Karpas-422 (cell line): ENCODE measurements at regions not wholly inside any gene's neighbourhood (a gene's known extent, or its start where the extent isn't known, plus 50 kb on each side); places are given as distances from the start of the nearest gene placed in this dataset.

Experiments used
- DNase-seq: peaks from one replicate; pipeline ENCODE4 v3.0.0-alpha.2; 2015
- H2AFZ ChIP-seq: fragments of 200-600 bp; sonication (generic); 2 replicates; pipeline ENCODE4 v1.6.1; 2014; ENCODE audit warnings: antibody characterized with exemption, low read length, mixed read lengths
- H3K27ac ChIP-seq: fragments of 200-600 bp; sonication (generic); 2 replicates; pipeline ENCODE4 v1.5.1; 2014; ENCODE audit warnings: mild to moderate bottlenecking, low read length, moderate library complexity
- H3K27me3 ChIP-seq: fragments of 200-600 bp; sonication (generic); 2 replicates; pipeline ENCODE4 v1.6.1; 2014; ENCODE audit warnings: low read length, mixed read lengths
- H3K36me3 ChIP-seq: fragments of 200-600 bp; sonication (generic); 2 replicates; pipeline ENCODE4 v1.6.1; 2014; ENCODE audit warnings: low read length, mixed read lengths; ENCODE audit not compliant: insufficient read depth
- H3K4me1 ChIP-seq: fragments of 200-600 bp; sonication (generic); 2 replicates; pipeline ENCODE4 v1.6.1; 2014; ENCODE audit warnings: mild to moderate bottlenecking, low read length, mixed read lengths
- H3K4me2 ChIP-seq: fragments of 200-600 bp; sonication (generic); 2 replicates; pipeline ENCODE4 v1.6.1; 2014; ENCODE audit warnings: low read length, low read depth, mild to moderate bottlenecking; ENCODE audit not compliant: poor library complexity, severe bottlenecking
- H3K4me3 ChIP-seq: fragments of 200-600 bp; sonication (generic); 2 replicates; pipeline ENCODE4 v1.5.1; 2014; ENCODE audit warnings: mild to moderate bottlenecking, antibody characterized with exemption, low read length, mixed read lengths
- H3K79me2 ChIP-seq: fragments of 200-600 bp; sonication (generic); 2 replicates; pipeline ENCODE4 v1.6.1; 2014; ENCODE audit warnings: mild to moderate bottlenecking, low read length, mixed read lengths
- H3K9ac ChIP-seq: fragments of 200-600 bp; sonication (generic); 2 replicates; pipeline ENCODE4 v1.6.0; 2014; ENCODE audit warnings: low read length
- H3K9me2 ChIP-seq: fragments of 200-600 bp; sonication (generic), shearing (Covaris generic); replicated peaks from 2 replicates; pipeline ENCODE4 v1.6.0; 2014; ENCODE audit warnings: mild to moderate bottlenecking, low read length, moderate library complexity; ENCODE audit not compliant: insufficient read depth
- H3K9me3 ChIP-seq: fragments of 300-700, 200-600 bp; sonication (generic); 2 replicates; pipeline ENCODE4 v1.6.1; 2014; ENCODE audit warnings: low read length, mixed read lengths
- H4K20me1 ChIP-seq: fragments of 200-600 bp; sonication (generic); 2 replicates; pipeline ENCODE4 v1.6.1; 2014; ENCODE audit warnings: mild to moderate bottlenecking, antibody characterized with exemption, low read length, low read depth; ENCODE audit not compliant: insufficient read depth

DNA sequence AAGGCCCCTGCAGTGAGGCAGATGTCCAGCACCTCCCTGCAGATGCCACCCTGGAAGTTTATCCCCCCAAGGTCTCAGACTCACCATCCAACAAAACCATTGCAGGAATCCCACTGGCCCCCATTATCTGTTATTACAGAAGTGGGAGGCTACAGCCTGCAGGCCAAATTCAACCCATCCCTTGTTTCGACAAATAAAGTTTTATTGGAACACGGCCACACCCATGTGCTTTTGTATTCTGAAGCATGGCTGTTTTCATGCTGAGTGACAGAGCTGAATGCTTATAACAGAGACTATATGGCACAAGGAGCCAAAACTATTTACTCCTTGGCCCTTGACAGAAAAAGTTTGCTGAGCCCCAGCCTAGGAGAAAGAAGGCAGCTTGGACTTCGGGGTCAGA is 428.8 kb downstream of the CDK5RAP2 start:
- Histone ChIP-seq H3K27ac (no peak overlapping the region), H3K27me3 (no peaks in the 10 kb centered on the region), H3K9ac (no peak overlapping the region), H3K9me2 (no peaks in the 10 kb centered on the region), H3K9me3 (no peaks in the 10 kb centered on the region), H3K36me3 (no peaks in the 10 kb centered on the region), H3K4me1 (peaks cover 8% of the 10 kb centered on the region), H3K4me2 (no peak overlapping the region), H2AFZ (no peak overlapping the region), H3K79me2 (no peaks in the 10 kb centered on the region), H4K20me1 (no peaks in the 10 kb centered on the region), H3K4me3 (no peak overlapping the region)
- no peak for DNase-seq

DNA sequence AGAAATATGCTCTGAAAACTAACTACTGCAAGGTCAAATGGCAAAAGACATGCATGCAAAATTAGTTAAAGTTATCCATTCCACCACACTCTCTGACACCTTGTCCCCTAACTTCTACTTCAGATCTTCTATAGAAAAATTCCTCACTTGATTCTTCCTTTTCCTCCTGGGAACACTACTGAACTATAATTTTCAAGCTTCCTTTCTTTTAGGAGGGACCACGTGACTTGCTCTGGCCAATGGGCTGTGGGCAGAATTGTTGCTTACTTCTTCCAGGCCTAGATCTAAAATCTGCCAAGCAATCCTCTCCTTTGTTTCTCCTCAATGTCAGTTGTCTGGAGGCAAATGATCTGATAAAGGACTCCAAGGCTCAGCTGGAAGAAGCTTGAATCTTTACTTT is 441.0 kb downstream of the CDK5RAP2 start:
- Histone ChIP-seq H3K27ac (no peak overlapping the region), H3K4me2 (no peak overlapping the region), H3K4me1 (peaks cover 10% of the 10 kb centered on the region)

GRCh38 chr9:120137186-120137840 is 442.7 kb downstream of the CDK5RAP2 start:
- Histone ChIP-seq H3K79me2 (no peaks in the 10 kb centered on the region), H2AFZ (no peak overlapping the region), H3K27ac (no peak overlapping the region), H3K9ac (no peak overlapping the region), H3K4me3 (no peak overlapping the region), H4K20me1 (no peaks in the 10 kb centered on the region), H3K4me1 (peaks cover 10% of the 10 kb centered on the region), H3K9me2 (no peaks in the 10 kb centered on the region), H3K9me3 (no peaks in the 10 kb centered on the region), H3K4me2 (no peak overlapping the region), H3K36me3 (no peaks in the 10 kb centered on the region), H3K27me3 (no peaks in the 10 kb centered on the region)
- DNase-seq, result no peak

More for the DNA sequence above, 441.0 kb downstream of the CDK5RAP2 start:
- no peak for DNase-seq
- Histone ChIP-seq H4K20me1 (no peaks in the 10 kb centered on the region), H3K9me3 (no peaks in the 10 kb centered on the region), H2AFZ (no peak overlapping the region), H3K27me3 (no peaks in the 10 kb centered on the region), H3K9ac (no peak overlapping the region), H3K36me3 (no peaks in the 10 kb centered on the region), H3K79me2 (no peaks in the 10 kb centered on the region), H3K4me3 (no peak overlapping the region), H3K9me2 (no peaks in the 10 kb centered on the region)

GRCh38 chr9:120136696-120137095 is 443.3 kb downstream of the CDK5RAP2 start:
- Histone ChIP-seq H3K4me3 (no peak overlapping the region), H3K9me2 (no peaks in the 10 kb centered on the region), H3K9ac (no peak overlapping the region), H2AFZ (no peak overlapping the region), H3K4me2 (no peak overlapping the region), H3K27ac (no peak overlapping the region), H3K79me2 (no peaks in the 10 kb centered on the region), H4K20me1 (no peaks in the 10 kb centered on the region), H3K36me3 (no peaks in the 10 kb centered on the region), H3K9me3 (no peaks in the 10 kb centered on the region), H3K27me3 (no peaks in the 10 kb centered on the region), H3K4me1 (peaks cover 10% of the 10 kb centered on the region)
- no peak for DNase-seq

DNA sequence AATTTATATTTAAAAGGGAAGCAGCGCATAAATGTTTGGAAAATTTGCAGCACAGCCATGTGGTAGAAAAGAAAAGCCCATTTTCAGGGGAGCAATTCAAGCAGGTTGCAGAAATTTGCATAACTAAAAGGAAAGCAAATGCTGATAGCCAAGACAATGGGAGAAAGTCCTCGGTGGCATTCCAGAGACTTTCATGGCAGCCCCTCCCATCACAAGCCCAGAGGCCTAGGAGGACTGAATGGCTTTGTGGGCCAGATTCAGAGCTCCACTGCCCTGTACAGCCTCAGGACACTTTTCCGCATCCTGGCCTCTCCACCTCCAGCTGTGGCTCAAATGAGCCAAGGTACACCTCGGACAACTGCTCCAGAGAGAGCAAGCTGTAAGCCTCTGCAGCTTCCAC is 462.9 kb downstream of the CDK5RAP2 start:
- Histone ChIP-seq H3K36me3 (no peaks in the 10 kb centered on the region), H3K27ac (no peak overlapping the region), H3K4me1 (no peaks in the 10 kb centered on the region), H3K9me2 (no peaks in the 10 kb centered on the region), H3K9ac (no peak overlapping the region), H2AFZ (no peak overlapping the region), H4K20me1 (no peaks in the 10 kb centered on the region), H3K4me3 (no peak overlapping the region), H3K27me3 (no peaks in the 10 kb centered on the region), H3K79me2 (no peaks in the 10 kb centered on the region), H3K4me2 (no peak overlapping the region), H3K9me3 (no peaks in the 10 kb centered on the region)
- DNase-seq, result no peak

DNA sequence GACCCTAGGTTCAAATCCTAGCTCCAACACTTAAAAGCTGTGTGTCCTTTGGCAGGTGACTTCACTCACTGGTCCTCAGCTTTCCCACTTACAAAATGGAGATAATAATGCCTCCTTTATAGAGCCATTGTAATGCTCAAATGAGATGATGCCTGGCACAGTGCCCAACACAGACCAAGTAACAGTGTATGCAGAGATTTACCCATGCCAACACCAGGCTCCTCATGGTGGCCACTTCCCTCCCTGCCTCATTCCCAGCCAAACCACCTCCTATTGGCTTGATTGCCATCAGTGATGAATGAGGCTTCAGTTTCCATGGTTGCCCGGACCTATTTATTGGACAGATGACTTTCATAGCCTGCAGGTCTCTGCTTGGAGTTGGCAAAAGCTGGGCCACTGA is 469.4 kb downstream of the CDK5RAP2 start:
- no peaks in the 10 kb centered on the region for H3K36me3 ChIP-seq
- no peak overlapping the region for H3K4me2 ChIP-seq
- H4K20me1 ChIP-seq, result no peaks in the 10 kb centered on the region
- no peaks in the 10 kb centered on the region for H3K79me2 ChIP-seq
- no peaks in the 10 kb centered on the region for H3K9me2 ChIP-seq
- no peak for DNase-seq
- no peak overlapping the region for H3K9ac ChIP-seq
- no peak overlapping the region for H3K27ac ChIP-seq
- H3K4me3 ChIP-seq, result no peak overlapping the region
- H3K9me3 ChIP-seq, result no peaks in the 10 kb centered on the region
- H2AFZ ChIP-seq, result no peak overlapping the region
- H3K4me1 ChIP-seq, result peaks cover 28% of the 10 kb centered on the region
- no peaks in the 10 kb centered on the region for H3K27me3 ChIP-seq

DNA sequence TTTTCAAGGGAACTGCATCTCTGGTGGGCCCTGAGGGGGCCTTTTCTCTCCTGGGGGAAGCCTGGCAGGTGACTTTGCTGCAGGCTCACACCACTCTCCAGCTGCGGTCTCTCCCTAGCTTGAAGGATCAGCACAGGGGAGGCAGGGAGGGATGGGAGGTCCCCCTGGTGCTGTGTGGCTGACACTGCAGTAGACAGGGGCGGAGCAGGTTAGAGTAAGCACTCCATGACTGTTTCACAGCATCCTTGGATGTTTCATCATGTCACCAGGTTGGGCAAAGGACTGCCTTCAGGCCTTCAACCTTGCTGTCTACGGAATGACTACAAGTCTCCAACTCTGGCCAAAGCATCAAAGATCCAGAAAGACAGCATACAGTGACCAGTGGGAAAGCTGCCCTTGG is 470.7 kb downstream of the CDK5RAP2 start:
- Histone ChIP-seq H3K27ac (no peak overlapping the region), H3K79me2 (no peaks in the 10 kb centered on the region), H3K9me3 (no peaks in the 10 kb centered on the region), H3K27me3 (no peaks in the 10 kb centered on the region), H3K9ac (no peak overlapping the region), H3K36me3 (no peaks in the 10 kb centered on the region), H4K20me1 (no peaks in the 10 kb centered on the region), H3K4me3 (no peak overlapping the region), H3K9me2 (no peaks in the 10 kb centered on the region), H3K4me1 (peaks cover 29% of the 10 kb centered on the region), H3K4me2 (no peak overlapping the region), H2AFZ (no peak overlapping the region)
- DNase-seq, result peak; percentile 68

GRCh38 chr9:120107138-120107537 is 472.8 kb downstream of the CDK5RAP2 start:
- no peak overlapping the region for H3K9ac ChIP-seq
- H3K9me3 ChIP-seq, result no peaks in the 10 kb centered on the region
- H3K27ac ChIP-seq, result no peak overlapping the region
- H3K27me3 ChIP-seq, result no peaks in the 10 kb centered on the region
- no peaks in the 10 kb centered on the region for H4K20me1 ChIP-seq
- DNase-seq, result no peak
- H3K4me1 ChIP-seq, result peaks cover 45% of the 10 kb centered on the region
- no peaks in the 10 kb centered on the region for H3K79me2 ChIP-seq
- no peak overlapping the region for H3K4me2 ChIP-seq
- H3K9me2 ChIP-seq, result no peaks in the 10 kb centered on the region
- H3K4me3 ChIP-seq, result no peak overlapping the region
- no peaks in the 10 kb centered on the region for H3K36me3 ChIP-seq
- no peak overlapping the region for H2AFZ ChIP-seq

- H2AFZ ChIP-seq, result no peak overlapping the region
- H3K79me2 ChIP-seq, result no peaks in the 10 kb centered on the region
- H3K4me1 ChIP-seq, result peaks cover 45% of the 10 kb centered on the region
- H3K4me2 ChIP-seq, result no peak overlapping the region
- H3K9me2 ChIP-seq, result no peaks in the 10 kb centered on the region
- no peaks in the 10 kb centered on the region for H4K20me1 ChIP-seq
- no peak overlapping the region for H3K4me3 ChIP-seq
- no peak overlapping the region for H3K9ac ChIP-seq
- H3K36me3 ChIP-seq, result no peaks in the 10 kb centered on the region
- DNase-seq, result no peak
- no peak overlapping the region for H3K27ac ChIP-seq
- H3K27me3 ChIP-seq, result no peaks in the 10 kb centered on the region
- H3K9me3 ChIP-seq, result no peaks in the 10 kb centered on the region
Observed at GRCh38 chr9:120104771-120105170, 475.2 kb downstream of the CDK5RAP2 start.
